Type B pancreatic cell (in vitro differentiated cells): ENCODE measurements at regions not wholly inside any gene's neighbourhood (a gene's known extent, or its start where the extent isn't known, plus 50 kb on each side); places are given as distances from the start of the nearest gene placed in this dataset.
A peak's percentile ranks its signal among the peaks of the same experiment; 100 is the strongest.

Source experiments
- DNase-seq: peaks from one replicate; pipeline ENCODE4 v3.0.0; 2021; ENCODE audit warnings: mixed read lengths; ENCODE audit not compliant: unreplicated experiment; ENCODE audit errors: extremely low spot score
- H3K27ac Mint-ChIP-seq: 2 replicates; pipeline ENCODE4 v1.8.0; 2021; ENCODE audit warnings: mild to moderate bottlenecking, mixed read lengths
- H3K27me3 Mint-ChIP-seq: 2 replicates; pipeline ENCODE4 v1.8.0; 2021; ENCODE audit warnings: mixed read lengths
- H3K36me3 Mint-ChIP-seq: 2 replicates; pipeline ENCODE4 v1.8.0; 2021; ENCODE audit warnings: mixed read lengths
- H3K4me1 Mint-ChIP-seq: one replicate; pipeline ENCODE4 v1.8.0; 2021; ENCODE audit warnings: mixed read lengths; ENCODE audit not compliant: unreplicated experiment
- H3K4me3 Mint-ChIP-seq: 2 replicates; pipeline ENCODE4 v1.8.0; 2021; ENCODE audit warnings: mild to moderate bottlenecking, mixed read lengths
- H3K9me3 Mint-ChIP-seq: 2 replicates; pipeline ENCODE4 v1.8.0; 2021; ENCODE audit warnings: mixed read lengths
- CTCF ChIP-seq: fragments of 200-600 bp; sonication (generic); conservative IDR thresholded peaks from 2 replicates; pipeline ENCODE4 v1.5.0; 2021; ENCODE audit warnings: antibody characterized with exemption, mild to moderate bottlenecking

- H3K27ac Mint-ChIP-seq: no peak overlapping the region
- H3K4me3 Mint-ChIP-seq: no peak overlapping the region
- no peaks in the 10 kb centered on the region for H3K4me1 Mint-ChIP-seq
- peak; percentile 48 for DNase-seq
- no peak for TF ChIP-seq CTCF
- H3K27me3 Mint-ChIP-seq: no peaks in the 10 kb centered on the region
- no peaks in the 10 kb centered on the region for H3K9me3 Mint-ChIP-seq
- H3K36me3 Mint-ChIP-seq: no peaks in the 10 kb centered on the region
These were observed 154.3 kb upstream of the E2F8 start for GRCh38 chr11:19395050-19395449.

- DNase-seq: peak; percentile 8
- Mint-ChIP-seq H3K9me3 (no peaks in the 10 kb centered on the region), H3K27me3 (no peaks in the 10 kb centered on the region), H3K27ac (no peak overlapping the region), H3K4me3 (no peak overlapping the region), H3K4me1 (no peaks in the 10 kb centered on the region), H3K36me3 (no peaks in the 10 kb centered on the region)
- TF ChIP-seq CTCF: no peak
These were observed 153.8 kb upstream of the E2F8 start for GRCh38 chr11:19394525-19395016.

- Mint-ChIP-seq H3K4me3 (no peak overlapping the region), H3K27me3 (no peaks in the 10 kb centered on the region), H3K4me1 (no peaks in the 10 kb centered on the region), H3K9me3 (no peaks in the 10 kb centered on the region), H3K36me3 (no peaks in the 10 kb centered on the region), H3K27ac (no peak overlapping the region)
- DNase-seq: no peak
- TF ChIP-seq CTCF: no peak
These were observed 153.2 kb upstream of the E2F8 start for GRCh38 chr11:19393941-19394340.

- no peaks in the 10 kb centered on the region for H3K36me3 Mint-ChIP-seq
- no peaks in the 10 kb centered on the region for H3K27me3 Mint-ChIP-seq
- TF ChIP-seq CTCF: no peak
- no peak overlapping the region for H3K4me3 Mint-ChIP-seq
- H3K4me1 Mint-ChIP-seq: no peaks in the 10 kb centered on the region
- no peak overlapping the region for H3K27ac Mint-ChIP-seq
- DNase-seq: peak; percentile 18
- H3K9me3 Mint-ChIP-seq: no peaks in the 10 kb centered on the region
These were observed 152.2 kb upstream of the E2F8 start for GRCh38 chr11:19392847-19393518.

- Mint-ChIP-seq H3K4me3 (no peak overlapping the region), H3K4me1 (no peaks in the 10 kb centered on the region), H3K27ac (no peak overlapping the region), H3K9me3 (no peaks in the 10 kb centered on the region), H3K36me3 (no peaks in the 10 kb centered on the region), H3K27me3 (peaks cover under 1% of the 10 kb centered on the region)
- TF ChIP-seq CTCF: no peak
- peak; percentile 2 for DNase-seq
These were observed 151.6 kb upstream of the E2F8 start for GRCh38 chr11:19392321-19392720.
